ENCODE measurements at regions not wholly inside any gene's neighbourhood (a gene's known extent, or its start where the extent isn't known, plus 50 kb on each side); places are given as distances from the start of the nearest gene placed in this dataset.
A peak's percentile ranks its signal among the peaks of the same experiment; 100 is the strongest.

- Histone ChIP-seq H3K36me3 (no peaks in the 10 kb centered on the region), H3K9me3 (no peaks in the 10 kb centered on the region), H3K4me3 (peak overlapping the region in 1 of 2 donors; percentile 13), H3K27ac (no peak overlapping the region), H3K4me1 (no peaks in the 10 kb centered on the region), H3K27me3 (no peaks in the 10 kb centered on the region)
- ATAC-seq (peak; percentile 30), DNase-seq (peak in 3 of 4 donors; percentile 43 to 59 (median 46))
- intact Hi-C loops (cut with DNase I) = no loop called here
- TF ChIP-seq CTCF (IDR thresholded peaks at IDR 0.05) = no peak
Observed at GRCh38 chr2:190119923-190120590, 57.5 kb upstream of the MSTN start.

- no peaks in the 10 kb centered on the region for H3K9me3 ChIP-seq
- no peak overlapping the region for H3K4me3 ChIP-seq
- no peaks in the 10 kb centered on the region for H3K4me1 ChIP-seq
- ATAC-seq = peak; percentile 82
- DNase-seq = peak in 2 of 4 donors; percentile 33 to 38
- H3K36me3 ChIP-seq = no peaks in the 10 kb centered on the region
- TF ChIP-seq CTCF (IDR thresholded peaks at IDR 0.05) = no peak
- H3K27me3 ChIP-seq = no peaks in the 10 kb centered on the region
- H3K27ac ChIP-seq = no peak overlapping the region
- intact Hi-C loops (cut with DNase I) = no loop called here
Observed at GRCh38 chr2:190119257-190119656, 56.7 kb upstream of the MSTN start.

GRCh38 chr2:190117305-190117704 lies 54.8 kb upstream of the MSTN start:
- H3K4me3 ChIP-seq = no peak overlapping the region
- ATAC-seq = no peak
- intact Hi-C loops (cut with DNase I) = no loop called here

GRCh38 chr2:190113000-190113399 lies 50.5 kb upstream of the MSTN start:
- no peak overlapping the region for H3K27ac ChIP-seq
- ATAC-seq = no peak
- DNase-seq = no peak
- H3K4me3 ChIP-seq = no peak overlapping the region
- H3K4me1 ChIP-seq = no peaks in the 10 kb centered on the region
- no peak for TF ChIP-seq CTCF (IDR thresholded peaks at IDR 0.05)
- H3K27me3 ChIP-seq = no peaks in the 10 kb centered on the region
- H3K36me3 ChIP-seq = no peaks in the 10 kb centered on the region
- intact Hi-C loops (cut with DNase I) = no loop called here
- H3K9me3 ChIP-seq = no peaks in the 10 kb centered on the region

More at GRCh38 chr2:190117305-190117704, 54.8 kb upstream of the MSTN start:
- Histone ChIP-seq H3K36me3 (no peaks in the 10 kb centered on the region), H3K27me3 (no peaks in the 10 kb centered on the region), H3K27ac (no peak overlapping the region), H3K9me3 (no peaks in the 10 kb centered on the region), H3K4me1 (no peaks in the 10 kb centered on the region)
- TF ChIP-seq CTCF (IDR thresholded peaks at IDR 0.05) = no peak
- DNase-seq = no peak
